Endodermal cell (in vitro differentiated cells): ENCODE measurements at regions not wholly inside any gene's neighbourhood (a gene's known extent, or its start where the extent isn't known, plus 50 kb on each side); places are given as distances from the start of the nearest gene placed in this dataset.

ENCODE experiments used
- DNase-seq: peaks from one replicate; pipeline ENCODE4 v3.0.0-alpha.2; 2017
- H3K27ac ChIP-seq: 2 replicates; pipeline ENCODE4 v1.5.1; 2013; ENCODE audit warnings: mild to moderate bottlenecking, low read depth, low read length, moderate library complexity
- H3K27me3 ChIP-seq: 2 replicates; pipeline ENCODE4 v1.6.1; 2013; ENCODE audit warnings: mild to moderate bottlenecking, low read length, moderate library complexity; ENCODE audit not compliant: insufficient read depth, control insufficient read depth, poor library complexity, severe bottlenecking
- H3K36me3 ChIP-seq: 2 replicates; pipeline ENCODE4 v1.7.0; 2013; ENCODE audit warnings: mild to moderate bottlenecking, low read length, moderate library complexity; ENCODE audit not compliant: control insufficient read depth, insufficient read depth
- H3K4me1 ChIP-seq: one replicate; pipeline ENCODE4 v1.7.0; 2013; ENCODE audit warnings: low read length; ENCODE audit not compliant: control insufficient read depth, insufficient read depth
- H3K4me3 ChIP-seq: 2 replicates; pipeline ENCODE4 v1.5.1; 2013; ENCODE audit warnings: mild to moderate bottlenecking, low read length, moderate library complexity
- H3K9ac ChIP-seq: 2 replicates; pipeline ENCODE4 v1.6.1; 2013; ENCODE audit warnings: mild to moderate bottlenecking, low read length, moderate library complexity; ENCODE audit not compliant: poor library complexity, severe bottlenecking; ENCODE audit errors: extremely low read depth
- H3K9me3 ChIP-seq: 2 replicates; pipeline ENCODE4 v1.6.1; 2013; ENCODE audit warnings: mild to moderate bottlenecking, low read length, moderate library complexity; ENCODE audit not compliant: control insufficient read depth
- H3K27ac Mint-ChIP-seq: 2 replicates; pipeline ENCODE4 v1.8.0; 2020; ENCODE audit warnings: mixed read lengths
- H3K27me3 Mint-ChIP-seq: 2 replicates; pipeline ENCODE4 v1.8.0; 2021; ENCODE audit warnings: mild to moderate bottlenecking, mixed read lengths; ENCODE audit not compliant: insufficient read depth
- H3K36me3 Mint-ChIP-seq: 2 replicates; pipeline ENCODE4 v1.8.0; 2020; ENCODE audit warnings: low read depth, mixed read lengths
- H3K4me1 Mint-ChIP-seq: 2 replicates; pipeline ENCODE4 v1.8.0; 2020; ENCODE audit warnings: mixed read lengths
- H3K4me3 Mint-ChIP-seq: 2 replicates; pipeline ENCODE4 v1.8.0; 2020; ENCODE audit warnings: mild to moderate bottlenecking, moderate library complexity, mixed read lengths
- H3K9me3 Mint-ChIP-seq: 2 replicates; pipeline ENCODE4 v1.8.0; 2020; ENCODE audit warnings: mild to moderate bottlenecking, mixed read lengths
- WGBS, 2 experiments: methylation state at CpG; one replicate each; pipeline versions ENCODE4 v1.1.5 to v1.1.7; 2013; ENCODE audit warnings: missing lambda C conversion rate in 2 of 2, mixed read lengths in 1 of 2; ENCODE audit not compliant: insufficient coverage in 1 of 2, insufficient read length in 1 of 2; 5-methylcytosine and 5-hydroxymethylcytosine counted together
- TF ChIP-seq, protein P1 (sequence below): fragments of 200-600 bp; sonication (generic); conservative IDR thresholded peaks from 2 replicates; pipeline ENCODE4 v1.5.0; 2021; ENCODE audit warnings: antibody characterized with exemption, mild to moderate bottlenecking

DNA sequence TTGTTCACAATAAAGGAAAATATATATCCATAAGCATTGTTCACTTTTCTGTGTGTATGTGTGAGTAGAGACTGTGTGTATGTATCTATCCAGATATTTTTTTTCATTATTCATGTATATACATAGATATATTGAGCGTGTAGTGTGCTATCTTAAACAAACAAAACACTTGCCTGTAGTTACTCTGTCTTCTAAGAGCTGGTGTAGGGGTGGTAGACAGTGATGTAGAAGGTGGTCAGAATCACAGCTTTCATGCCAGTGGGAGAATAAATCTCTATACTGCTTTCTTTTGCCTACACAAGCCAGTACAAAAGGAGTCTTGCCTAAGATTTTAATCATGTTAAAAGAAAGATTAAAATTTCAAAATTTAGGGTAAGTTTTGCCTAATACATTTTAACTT lies 122.0 kb downstream of the UCHL5 start:
- H3K9me3 ChIP-seq: no peaks in the 10 kb centered on the region
- Mint-ChIP-seq H3K4me3 (no peak overlapping the region), H3K9me3 (no peaks in the 10 kb centered on the region), H3K36me3 (no peaks in the 10 kb centered on the region), H3K27me3 (no peaks in the 10 kb centered on the region), H3K4me1 (peaks cover 13% of the 10 kb centered on the region), H3K27ac (no peak overlapping the region)
- H3K27ac ChIP-seq: no peak overlapping the region
- no peaks in the 10 kb centered on the region for H3K27me3 ChIP-seq
- H3K4me3 ChIP-seq: no peak overlapping the region
- no CpG with 5 or more reads among the region's 1 CpG for WGBS, 2 experiments
- peaks cover 3% of the 10 kb centered on the region for H3K4me1 ChIP-seq
- DNase-seq: no peak
- H3K9ac ChIP-seq: no peak overlapping the region
- TF ChIP-seq, protein P1, sequence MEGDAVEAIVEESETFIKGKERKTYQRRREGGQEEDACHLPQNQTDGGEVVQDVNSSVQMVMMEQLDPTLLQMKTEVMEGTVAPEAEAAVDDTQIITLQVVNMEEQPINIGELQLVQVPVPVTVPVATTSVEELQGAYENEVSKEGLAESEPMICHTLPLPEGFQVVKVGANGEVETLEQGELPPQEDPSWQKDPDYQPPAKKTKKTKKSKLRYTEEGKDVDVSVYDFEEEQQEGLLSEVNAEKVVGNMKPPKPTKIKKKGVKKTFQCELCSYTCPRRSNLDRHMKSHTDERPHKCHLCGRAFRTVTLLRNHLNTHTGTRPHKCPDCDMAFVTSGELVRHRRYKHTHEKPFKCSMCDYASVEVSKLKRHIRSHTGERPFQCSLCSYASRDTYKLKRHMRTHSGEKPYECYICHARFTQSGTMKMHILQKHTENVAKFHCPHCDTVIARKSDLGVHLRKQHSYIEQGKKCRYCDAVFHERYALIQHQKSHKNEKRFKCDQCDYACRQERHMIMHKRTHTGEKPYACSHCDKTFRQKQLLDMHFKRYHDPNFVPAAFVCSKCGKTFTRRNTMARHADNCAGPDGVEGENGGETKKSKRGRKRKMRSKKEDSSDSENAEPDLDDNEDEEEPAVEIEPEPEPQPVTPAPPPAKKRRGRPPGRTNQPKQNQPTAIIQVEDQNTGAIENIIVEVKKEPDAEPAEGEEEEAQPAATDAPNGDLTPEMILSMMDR: no peak
- no peaks in the 10 kb centered on the region for H3K36me3 ChIP-seq

DNA sequence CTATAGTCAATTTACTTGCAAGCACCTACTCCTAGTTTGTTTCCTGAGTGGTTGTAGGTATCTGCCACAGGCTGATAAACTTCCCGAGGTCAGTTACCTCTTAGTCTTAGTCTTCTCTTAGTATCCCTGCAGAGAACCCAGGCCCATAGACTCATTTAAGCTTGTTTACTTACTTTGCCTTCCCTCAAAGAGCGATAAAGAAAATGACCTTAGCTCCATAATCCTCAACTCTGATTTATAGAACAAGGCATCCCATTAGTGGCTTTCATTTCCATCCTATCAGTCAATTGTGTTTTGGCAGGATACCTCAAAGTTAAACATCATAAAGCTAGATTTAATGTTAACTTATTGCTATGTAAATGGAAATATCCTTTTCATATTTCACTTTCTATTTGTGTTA lies 119.7 kb downstream of the UCHL5 start:
- H3K9me3 Mint-ChIP-seq: no peaks in the 10 kb centered on the region
- no peak for DNase-seq
- Histone ChIP-seq H3K27ac (no peak overlapping the region), H3K27me3 (no peaks in the 10 kb centered on the region), H3K9ac (no peak overlapping the region), H3K36me3 (no peaks in the 10 kb centered on the region), H3K4me1 (peaks cover 3% of the 10 kb centered on the region), H3K4me3 (peak overlapping the region; percentile 55), H3K9me3 (no peaks in the 10 kb centered on the region)
- no peak overlapping the region for H3K4me3 Mint-ChIP-seq
- TF ChIP-seq, protein P1: no peak
- peak overlapping the region; percentile 18 for H3K27ac Mint-ChIP-seq
- no peaks in the 10 kb centered on the region for H3K27me3 Mint-ChIP-seq
- H3K4me1 Mint-ChIP-seq: peaks cover 14% of the 10 kb centered on the region
- H3K36me3 Mint-ChIP-seq: no peaks in the 10 kb centered on the region
- WGBS, 2 experiments: 40 to 93% methylated on average over 1 to 2 of the region's 2 CpGs

DNA sequence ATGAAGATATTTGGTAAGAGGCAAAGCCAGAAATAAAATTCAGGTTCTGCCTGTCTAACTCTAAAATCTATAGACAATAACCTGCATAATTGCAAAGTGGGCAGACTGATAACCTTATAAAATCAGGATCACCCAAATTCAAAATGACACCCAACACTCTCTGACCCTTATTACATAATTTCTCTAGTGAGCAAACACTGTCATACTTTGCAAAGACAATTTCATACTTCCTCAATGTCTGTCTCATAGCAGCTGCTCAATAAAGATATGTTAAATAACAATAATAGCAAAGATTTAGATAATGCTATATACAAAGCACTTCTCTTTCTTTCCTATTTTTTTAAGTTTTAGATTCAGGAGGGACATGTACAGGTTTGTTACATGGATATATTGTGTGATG lies 118.5 kb downstream of the UCHL5 start:
- H3K4me3 Mint-ChIP-seq: no peak overlapping the region
- TF ChIP-seq, protein P1: no peak
- no peak for DNase-seq
- H3K36me3 Mint-ChIP-seq: no peaks in the 10 kb centered on the region
- Histone ChIP-seq H3K36me3 (no peaks in the 10 kb centered on the region), H3K9ac (no peak overlapping the region), H3K4me1 (peaks cover 3% of the 10 kb centered on the region), H3K9me3 (no peaks in the 10 kb centered on the region), H3K27ac (no peak overlapping the region), H3K4me3 (no peak overlapping the region), H3K27me3 (no peaks in the 10 kb centered on the region)
- no peak overlapping the region for H3K27ac Mint-ChIP-seq
- H3K9me3 Mint-ChIP-seq: no peaks in the 10 kb centered on the region
- no peaks in the 10 kb centered on the region for H3K27me3 Mint-ChIP-seq
- H3K4me1 Mint-ChIP-seq: peaks cover 14% of the 10 kb centered on the region
